HEK293T (cell line): ENCODE measurements at regions not wholly inside any gene's neighbourhood (a gene's known extent, or its start where the extent isn't known, plus 50 kb on each side); places are given as distances from the start of the nearest gene placed in this dataset.

ENCODE experiments used
- ELF4 ChIP-seq: fragments of 450-650 bp; IDR thresholded peaks from 2 replicates; pipeline ENCODE4 v1.6.1; 2017; ENCODE audit warnings: antibody characterized with exemption
- FOXM1 ChIP-seq: fragments of 450-650 bp; IDR thresholded peaks from 2 replicates; pipeline ENCODE4 v1.6.1; 2017; ENCODE audit warnings: mild to moderate bottlenecking, borderline replicate concordance
- HDGF ChIP-seq: fragments of 450-650 bp; IDR thresholded peaks from 2 replicates; pipeline ENCODE4 v1.6.1; 2017; ENCODE audit warnings: antibody characterized with exemption, borderline replicate concordance
- LEF1 ChIP-seq: fragments of 450-650 bp; IDR thresholded peaks from 2 replicates; pipeline ENCODE4 v1.6.1; 2017; ENCODE audit warnings: mild to moderate bottlenecking, borderline replicate concordance
- SUZ12 ChIP-seq: fragments of 450-650 bp; IDR thresholded peaks from 2 replicates; pipeline ENCODE4 v1.6.1; 2016; ENCODE audit warnings: mild to moderate bottlenecking
- TARDBP ChIP-seq: fragments of 450-650 bp; IDR thresholded peaks from 2 replicates; pipeline ENCODE4 v1.6.1; 2016

DNA sequence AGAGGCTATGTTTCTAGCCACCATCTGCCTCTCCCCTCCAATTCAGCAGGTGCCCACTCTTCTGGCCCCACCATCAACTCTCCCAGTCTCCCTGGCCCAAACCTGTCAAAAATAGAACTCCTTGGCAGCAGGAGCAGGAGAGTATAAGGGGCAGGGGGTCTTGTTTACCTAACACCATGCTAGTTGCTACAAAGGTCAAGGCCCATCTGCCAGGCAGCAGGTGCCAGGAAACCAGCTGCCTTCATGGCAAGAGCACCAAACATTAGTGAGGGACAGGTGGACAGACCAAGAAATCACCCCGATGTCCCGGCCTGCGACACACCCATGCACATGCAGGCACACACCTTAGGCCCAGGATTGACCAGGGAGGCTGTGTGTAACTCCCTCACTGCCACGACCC, 387.9 kb downstream of the BUD13 start:
- no peak for TF ChIP-seq TARDBP
- no peak for TF ChIP-seq SUZ12
- no peak for TF ChIP-seq FOXM1
- no peak for TF ChIP-seq LEF1
- no peak for TF ChIP-seq HDGF
- no peak for TF ChIP-seq ELF4
